A549 (cell line): ENCODE measurements at regions not wholly inside any gene's neighbourhood (a gene's known extent, or its start where the extent isn't known, plus 50 kb on each side); places are given as distances from the start of the nearest gene placed in this dataset.

ENCODE experiments used
- ATAC-seq, 2 experiments: fragments of 200-7000 bp in 1 of 2; fragments of >200 bp in 1 of 2; cut with Nextera tagmentation in 1 of 2; cut with Tn5 transposase in 1 of 2; 3 replicates each; pipeline versions ENCODE4 v1.8.0 to v1.9.1; 2018 to 2020; ENCODE audit warnings: mild to moderate bottlenecking in 1 of 2, moderate library complexity in 1 of 2
- CTCF ChIA-PET: fragments of 300-600 bp; sonication (Branson Sonifier 250); formaldehyde crosslinking; extraction: SDS; loops from one replicate; lab custom pipeline; 2021; ENCODE audit warnings: antibody characterized with exemption, inconsistent platforms; lab: Yijun Ruan, JAX
- POLR2A ChIA-PET: fragments of 350-600 bp; formaldehyde crosslinking; extraction: SDS; loops from one replicate; lab custom pipeline; 2021; ENCODE audit warnings: antibody characterized with exemption, inconsistent platforms; lab: Yijun Ruan, JAX
- DNase-seq, 2 experiments: peaks; one replicate each; pipeline versions ENCODE4 v3.0.0 to v3.0.0-alpha.2; 2011 to 2016; ENCODE audit warnings: low read depth in 1 of 2, low spot score in 1 of 2
- FAIRE-seq: peaks from 2 replicates; lab custom pipeline; 2011; peaks lifted over from hg19 to GRCh38; lab: Jason Lieb, UNC
- H3K27ac ChIP-seq, 2 experiments: fragments of >200 bp; sonication (Bioruptor Twin); formaldehyde crosslinking; 3 replicates each; pipeline ENCODE4 v1.5.1; 2016 to 2017
- H3K4me1 ChIP-seq: fragments of >200 bp; sonication (Bioruptor Twin); formaldehyde crosslinking; 3 replicates; pipeline ENCODE4 v1.6.1; 2016
- H3K4me2 ChIP-seq: fragments of >200 bp; sonication (Bioruptor Twin); formaldehyde crosslinking; 3 replicates; pipeline ENCODE4 v1.6.1; 2016
- H3K4me3 ChIP-seq: fragments of >200 bp; sonication (Bioruptor Twin); formaldehyde crosslinking; 3 replicates; pipeline ENCODE4 v1.5.1; 2016
- H3K9me3 ChIP-seq: fragments of >200 bp; sonication (Bioruptor Twin); formaldehyde crosslinking; 3 replicates; pipeline ENCODE4 v1.6.1; 2016
- CBX8 ChIP-seq: fragments of 200-600 bp; sonication (generic); IDR thresholded peaks from 2 replicates; pipeline ENCODE4 v1.6.1; 2016
- CHD4 ChIP-seq: fragments of 200-600 bp; sonication (generic); IDR thresholded peaks from 2 replicates; pipeline ENCODE4 v1.6.1; 2016; ENCODE audit warnings: antibody characterized with exemption, mild to moderate bottlenecking, borderline replicate concordance
- EHMT2 ChIP-seq: fragments of 200-600 bp; sonication (generic); IDR thresholded peaks from 2 replicates; pipeline ENCODE4 v1.6.1; 2016; ENCODE audit warnings: antibody characterized with exemption, low read depth, mild to moderate bottlenecking, moderate library complexity
- EP300 ChIP-seq, 2 experiments: fragments of >200 bp; sonication (Bioruptor Twin); formaldehyde crosslinking; IDR thresholded peaks; 2 replicates in 1 of 2; 3 replicates in 1 of 2; pipeline ENCODE4 v1.6.1; 2016 to 2017
- ESRRA ChIP-seq: fragments of 150-350 bp; IDR thresholded peaks from 2 replicates; pipeline ENCODE4 v1.6.1; 2014; ENCODE audit warnings: mild to moderate bottlenecking, low read length, borderline replicate concordance
- FOXS1 ChIP-seq: fragments of 250-450 bp; sonication (Bioruptor Pico); IDR thresholded peaks from 2 replicates; pipeline ENCODE4 v1.5.0; 2020; ENCODE audit warnings: mild to moderate bottlenecking, moderate library complexity
- HDAC2 ChIP-seq: fragments of 200-600 bp; sonication (generic); IDR thresholded peaks from 2 replicates; pipeline ENCODE4 v1.6.1; 2016
- HEYL ChIP-seq: fragments of 250-450 bp; sonication (Bioruptor Pico); IDR thresholded peaks from 2 replicates; pipeline ENCODE4 v1.8.0; 2021; ENCODE audit warnings: mild to moderate bottlenecking, moderate library complexity
- JUNB ChIP-seq: fragments of >200 bp; sonication (Bioruptor Twin); formaldehyde crosslinking; IDR thresholded peaks from 2 replicates; pipeline ENCODE4 v1.6.1; 2016
- MAZ ChIP-seq: fragments of 150-350 bp; IDR thresholded peaks from 2 replicates; pipeline ENCODE4 v1.6.1; 2014; ENCODE audit warnings: antibody characterized with exemption, low read depth, low read length, borderline replicate concordance
- NFE2L2 ChIP-seq: fragments of 150-350 bp; conservative IDR thresholded peaks from 2 replicates; pipeline ENCODE4 v1.6.1; 2014; ENCODE audit warnings: low read length
- POLR2A ChIP-seq: IDR thresholded peaks from 2 replicates; pipeline ENCODE4 v1.6.1; 2012; ENCODE audit warnings: mild to moderate bottlenecking, low read length
- SMC3 ChIP-seq: fragments of >200 bp; sonication (Bioruptor Twin); formaldehyde crosslinking; IDR thresholded peaks from 3 replicates; pipeline ENCODE4 v1.6.1; 2018; ENCODE audit warnings: inconsistent platforms
- SREBF2 ChIP-seq: fragments of 450-650 bp; IDR thresholded peaks from 2 replicates; pipeline ENCODE4 v1.6.1; 2014; ENCODE audit warnings: mild to moderate bottlenecking, moderate library complexity
- TP53 ChIP-seq: fragments of 250-450 bp; sonication (Bioruptor Pico); IDR thresholded peaks from 2 replicates; pipeline ENCODE4 v1.5.0; 2021; ENCODE audit warnings: mild to moderate bottlenecking, moderate library complexity
- ZNF302 ChIP-seq: fragments of 250-450 bp; sonication (Bioruptor Pico); IDR thresholded peaks from 2 replicates; pipeline ENCODE4 v1.9.0; 2021; ENCODE audit warnings: inconsistent platforms, mild to moderate bottlenecking, moderate library complexity
- WGBS: methylation state at CpG from one replicate; pipeline ENCODE4 v1.1.6; 2017; ENCODE audit errors: missing lambda C conversion rate; 5-methylcytosine and 5-hydroxymethylcytosine counted together
- TF ChIP-seq, protein P1 (sequence below): fragments of 200-600 bp; sonication (generic); IDR thresholded peaks from 2 replicates; pipeline ENCODE4 v1.6.1; 2016; ENCODE audit warnings: antibody characterized with exemption, mild to moderate bottlenecking, moderate library complexity
- TF ChIP-seq, protein P2 (sequence below): fragments of >200 bp; sonication (Bioruptor Twin); formaldehyde crosslinking; IDR thresholded peaks from 2 replicates; pipeline ENCODE4 v1.6.1; 2016
- TF ChIP-seq, protein P3 (sequence below): IDR thresholded peaks from 2 replicates; pipeline ENCODE4 v1.6.1; 2012
- TF ChIP-seq, protein P4 (sequence below): fragments of 150-350 bp; IDR thresholded peaks from 2 replicates; pipeline ENCODE4 v1.6.1; 2014; ENCODE audit warnings: low read depth, mild to moderate bottlenecking, low read length
- TF ChIP-seq, protein P5 (sequence below): fragments of >200 bp; sonication (Bioruptor Twin); formaldehyde crosslinking; IDR thresholded peaks from 3 replicates; pipeline ENCODE4 v1.6.1; 2016
- TF ChIP-seq, protein P6 (sequence below): fragments of 450-650 bp; IDR thresholded peaks from 2 replicates; pipeline ENCODE4 v1.6.1; 2014; ENCODE audit warnings: antibody characterized with exemption

DNA sequence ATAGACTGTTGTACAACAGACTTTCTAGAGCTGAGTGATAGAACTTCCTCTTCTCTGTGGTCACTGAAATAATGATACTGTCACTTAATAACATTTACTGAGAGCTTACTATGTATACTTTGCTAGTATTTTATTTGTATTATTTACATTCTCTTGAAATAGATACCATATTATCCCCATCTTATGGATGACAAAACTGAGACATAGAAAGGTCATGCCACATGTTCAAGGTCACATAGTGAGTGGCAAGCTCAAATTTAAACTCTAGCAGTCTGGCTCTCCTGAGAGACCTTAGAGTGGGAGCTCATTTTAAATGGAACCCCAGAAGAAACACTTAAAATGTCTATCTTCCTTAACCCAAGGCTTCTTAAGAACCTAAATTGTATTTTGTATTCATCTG lies 266.6 kb upstream of the CAMK1G start:
- Histone ChIP-seq H3K9me3 (no peaks in the 10 kb centered on the region), H3K4me3 (no peak overlapping the region), H3K4me1 (peaks cover 6% of the 10 kb centered on the region; the same call in 1 of the 3 replicates), H3K27ac (no peak overlapping the region), H3K4me2 (no peak overlapping the region)
- no peak for FAIRE-seq
- POLR2A ChIA-PET: no interaction called here
- ATAC-seq: no peak
- TF ChIP-seq POLR2A (no peak), MAZ (no peak), SREBF2 (no peak), HDAC2 (no peak), EHMT2 (no peak), EP300 (IDR thresholded peaks at IDR 0.05) (no peak), CHD4 (no peak)
- TF ChIP-seq, protein P1, sequence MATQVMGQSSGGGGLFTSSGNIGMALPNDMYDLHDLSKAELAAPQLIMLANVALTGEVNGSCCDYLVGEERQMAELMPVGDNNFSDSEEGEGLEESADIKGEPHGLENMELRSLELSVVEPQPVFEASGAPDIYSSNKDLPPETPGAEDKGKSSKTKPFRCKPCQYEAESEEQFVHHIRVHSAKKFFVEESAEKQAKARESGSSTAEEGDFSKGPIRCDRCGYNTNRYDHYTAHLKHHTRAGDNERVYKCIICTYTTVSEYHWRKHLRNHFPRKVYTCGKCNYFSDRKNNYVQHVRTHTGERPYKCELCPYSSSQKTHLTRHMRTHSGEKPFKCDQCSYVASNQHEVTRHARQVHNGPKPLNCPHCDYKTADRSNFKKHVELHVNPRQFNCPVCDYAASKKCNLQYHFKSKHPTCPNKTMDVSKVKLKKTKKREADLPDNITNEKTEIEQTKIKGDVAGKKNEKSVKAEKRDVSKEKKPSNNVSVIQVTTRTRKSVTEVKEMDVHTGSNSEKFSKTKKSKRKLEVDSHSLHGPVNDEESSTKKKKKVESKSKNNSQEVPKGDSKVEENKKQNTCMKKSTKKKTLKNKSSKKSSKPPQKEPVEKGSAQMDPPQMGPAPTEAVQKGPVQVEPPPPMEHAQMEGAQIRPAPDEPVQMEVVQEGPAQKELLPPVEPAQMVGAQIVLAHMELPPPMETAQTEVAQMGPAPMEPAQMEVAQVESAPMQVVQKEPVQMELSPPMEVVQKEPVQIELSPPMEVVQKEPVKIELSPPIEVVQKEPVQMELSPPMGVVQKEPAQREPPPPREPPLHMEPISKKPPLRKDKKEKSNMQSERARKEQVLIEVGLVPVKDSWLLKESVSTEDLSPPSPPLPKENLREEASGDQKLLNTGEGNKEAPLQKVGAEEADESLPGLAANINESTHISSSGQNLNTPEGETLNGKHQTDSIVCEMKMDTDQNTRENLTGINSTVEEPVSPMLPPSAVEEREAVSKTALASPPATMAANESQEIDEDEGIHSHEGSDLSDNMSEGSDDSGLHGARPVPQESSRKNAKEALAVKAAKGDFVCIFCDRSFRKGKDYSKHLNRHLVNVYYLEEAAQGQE: no peak
- TF ChIP-seq, protein P2, sequence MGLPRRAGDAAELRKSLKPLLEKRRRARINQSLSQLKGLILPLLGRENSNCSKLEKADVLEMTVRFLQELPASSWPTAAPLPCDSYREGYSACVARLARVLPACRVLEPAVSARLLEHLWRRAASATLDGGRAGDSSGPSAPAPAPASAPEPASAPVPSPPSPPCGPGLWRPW: no peak
- TF ChIP-seq, protein P3, sequence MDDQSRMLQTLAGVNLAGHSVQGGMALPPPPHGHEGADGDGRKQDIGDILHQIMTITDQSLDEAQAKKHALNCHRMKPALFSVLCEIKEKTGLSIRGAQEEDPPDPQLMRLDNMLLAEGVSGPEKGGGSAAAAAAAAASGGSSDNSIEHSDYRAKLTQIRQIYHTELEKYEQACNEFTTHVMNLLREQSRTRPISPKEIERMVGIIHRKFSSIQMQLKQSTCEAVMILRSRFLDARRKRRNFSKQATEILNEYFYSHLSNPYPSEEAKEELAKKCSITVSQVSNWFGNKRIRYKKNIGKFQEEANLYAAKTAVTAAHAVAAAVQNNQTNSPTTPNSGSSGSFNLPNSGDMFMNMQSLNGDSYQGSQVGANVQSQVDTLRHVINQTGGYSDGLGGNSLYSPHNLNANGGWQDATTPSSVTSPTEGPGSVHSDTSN: no peak
- DNase-seq: no peak
- CTCF ChIA-PET: interaction anchor here (0.6 to 0.8 kb wide), 2 partner anchors 9 to 685 kb away, joined by 3 to 4 read pairs; no protein-coding TSS in a partner anchor

DNA sequence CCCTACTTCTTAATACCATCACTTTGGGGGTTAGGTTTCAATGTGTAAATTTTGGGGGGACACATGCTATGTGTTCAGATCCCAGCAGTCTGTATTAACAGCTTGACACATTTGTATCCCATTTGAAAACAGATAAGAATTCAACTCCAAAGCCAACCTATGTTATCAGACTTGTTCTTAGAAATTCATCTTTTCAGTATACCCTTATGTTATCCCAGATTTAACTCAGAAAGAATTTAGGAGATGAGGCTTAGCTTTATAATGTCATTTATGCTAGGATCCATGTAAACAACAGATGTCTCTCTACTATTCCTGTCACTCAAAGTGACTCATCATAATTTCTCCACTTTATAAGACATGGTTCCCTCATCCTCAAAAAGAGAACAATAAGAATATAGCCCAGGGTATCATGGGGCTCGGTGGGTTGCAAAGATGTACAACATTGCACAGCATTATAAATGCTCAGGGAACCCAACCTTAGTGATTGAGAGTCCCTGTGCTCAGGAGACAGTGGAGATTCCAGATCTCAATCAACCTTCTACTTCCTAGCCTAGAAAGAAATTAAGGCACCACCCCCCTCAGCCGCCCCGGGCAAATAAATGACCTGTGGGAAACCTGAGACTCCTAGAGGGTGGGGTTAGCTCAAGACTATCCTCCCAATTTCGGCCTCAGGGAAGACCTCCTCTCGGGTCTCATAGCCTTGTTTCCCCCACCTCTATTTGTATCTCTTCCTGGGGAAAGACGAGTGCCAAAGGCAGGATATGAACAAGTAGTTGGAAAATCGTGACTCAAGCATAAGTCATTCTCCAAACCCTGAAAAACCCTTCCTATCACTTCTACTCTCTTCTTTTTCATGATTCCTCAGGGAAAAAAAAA lies 265.1 kb upstream of the CAMK1G start:
- 16% methylated on average over 7 of the region's 7 CpGs for WGBS
- TF ChIP-seq NFE2L2: 0 out of 2 replicates have a peak, but pooled peaks have one; percentile 20
- TF ChIP-seq, protein P4, sequence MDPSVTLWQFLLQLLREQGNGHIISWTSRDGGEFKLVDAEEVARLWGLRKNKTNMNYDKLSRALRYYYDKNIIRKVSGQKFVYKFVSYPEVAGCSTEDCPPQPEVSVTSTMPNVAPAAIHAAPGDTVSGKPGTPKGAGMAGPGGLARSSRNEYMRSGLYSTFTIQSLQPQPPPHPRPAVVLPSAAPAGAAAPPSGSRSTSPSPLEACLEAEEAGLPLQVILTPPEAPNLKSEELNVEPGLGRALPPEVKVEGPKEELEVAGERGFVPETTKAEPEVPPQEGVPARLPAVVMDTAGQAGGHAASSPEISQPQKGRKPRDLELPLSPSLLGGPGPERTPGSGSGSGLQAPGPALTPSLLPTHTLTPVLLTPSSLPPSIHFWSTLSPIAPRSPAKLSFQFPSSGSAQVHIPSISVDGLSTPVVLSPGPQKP: no peak
- POLR2A ChIA-PET: no interaction called here
- Histone ChIP-seq H3K4me1 (peaks cover 6% of the 10 kb centered on the region; the same call in 1 of the 3 replicates), H3K4me3 (no peak overlapping the region), H3K27ac (no peak overlapping the region), H3K4me2 (no peak overlapping the region), H3K9me3 (no peaks in the 10 kb centered on the region)
- DNase-seq (no peak), ATAC-seq (no peak), FAIRE-seq (no peak)
- CTCF ChIA-PET: no interaction called here

DNA sequence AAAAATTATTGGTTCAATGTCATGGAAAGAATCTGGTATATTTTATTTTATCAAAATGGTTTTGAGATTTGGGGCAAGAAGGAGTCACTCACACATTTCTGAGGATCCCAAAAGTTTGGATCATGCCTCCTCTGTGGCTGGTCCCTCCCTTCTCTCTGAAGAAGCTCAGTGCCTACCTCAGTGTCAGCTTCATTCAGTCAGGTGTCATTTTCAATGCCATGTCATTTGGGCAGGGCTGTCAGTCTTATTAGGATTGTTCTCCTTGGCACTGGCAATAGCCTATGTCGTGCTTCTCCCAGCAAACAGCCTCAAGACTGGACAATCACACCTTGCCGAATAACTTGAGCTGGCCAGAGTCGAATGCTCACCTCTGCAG lies 264.5 kb upstream of the CAMK1G start:
- H3K4me2 ChIP-seq: no peak overlapping the region
- WGBS: 59% methylated on average over 3 of the region's 3 CpGs
- no peak for TF ChIP-seq JUNB
- no peak for TF ChIP-seq TP53 (CRISPR knock-in tag)
- no peak for TF ChIP-seq SREBF2
- TF ChIP-seq, protein P5, sequence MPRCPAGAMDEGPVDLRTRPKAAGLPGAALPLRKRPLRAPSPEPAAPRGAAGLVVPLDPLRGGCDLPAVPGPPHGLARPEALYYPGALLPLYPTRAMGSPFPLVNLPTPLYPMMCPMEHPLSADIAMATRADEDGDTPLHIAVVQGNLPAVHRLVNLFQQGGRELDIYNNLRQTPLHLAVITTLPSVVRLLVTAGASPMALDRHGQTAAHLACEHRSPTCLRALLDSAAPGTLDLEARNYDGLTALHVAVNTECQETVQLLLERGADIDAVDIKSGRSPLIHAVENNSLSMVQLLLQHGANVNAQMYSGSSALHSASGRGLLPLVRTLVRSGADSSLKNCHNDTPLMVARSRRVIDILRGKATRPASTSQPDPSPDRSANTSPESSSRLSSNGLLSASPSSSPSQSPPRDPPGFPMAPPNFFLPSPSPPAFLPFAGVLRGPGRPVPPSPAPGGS: no peak
- no peak for TF ChIP-seq ESRRA
- TF ChIP-seq FOXS1: no peak
- TF ChIP-seq, protein P6, sequence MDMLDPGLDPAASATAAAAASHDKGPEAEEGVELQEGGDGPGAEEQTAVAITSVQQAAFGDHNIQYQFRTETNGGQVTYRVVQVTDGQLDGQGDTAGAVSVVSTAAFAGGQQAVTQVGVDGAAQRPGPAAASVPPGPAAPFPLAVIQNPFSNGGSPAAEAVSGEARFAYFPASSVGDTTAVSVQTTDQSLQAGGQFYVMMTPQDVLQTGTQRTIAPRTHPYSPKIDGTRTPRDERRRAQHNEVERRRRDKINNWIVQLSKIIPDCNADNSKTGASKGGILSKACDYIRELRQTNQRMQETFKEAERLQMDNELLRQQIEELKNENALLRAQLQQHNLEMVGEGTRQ: no peak
- TF ChIP-seq ZNF302 (CRISPR knock-in tag): no peak
- no peak for TF ChIP-seq SMC3
- no peak for TF ChIP-seq HEYL (CRISPR knock-in tag)
- no peak for TF ChIP-seq MAZ
- no peak for TF ChIP-seq CBX8
- no peak for ATAC-seq
- no peak for DNase-seq
- ChIA-PET POLR2A (no interaction called here), CTCF (interaction anchor here (0.6 to 2.4 kb wide), 4 partner anchors 35 to 116 kb away, joined by 3 to 8 read pairs (median 3); no protein-coding TSS in a partner anchor)
- no peak overlapping the region for H3K27ac ChIP-seq
- no peak for FAIRE-seq
- no peaks in the 10 kb centered on the region for H3K9me3 ChIP-seq
- H3K4me1 ChIP-seq: peaks cover 6% of the 10 kb centered on the region; the same call in 1 of the 3 replicates
- no peak overlapping the region for H3K4me3 ChIP-seq
